Hepatocyte (in vitro differentiated cells): ENCODE measurements at regions not wholly inside any gene's neighbourhood (a gene's known extent, or its start where the extent isn't known, plus 50 kb on each side); places are given as distances from the start of the nearest gene placed in this dataset.

Source experiments
- CTCF ChIP-seq: fragments of 200-600 bp; sonication (generic); IDR thresholded peaks from 2 replicates; pipeline ENCODE4 v1.5.1; 2016; ENCODE audit warnings: antibody characterized with exemption, mild to moderate bottlenecking; ENCODE audit not compliant: poor library complexity
- EZH2 ChIP-seq: fragments of 200-600 bp; sonication (generic); IDR thresholded peaks from 2 replicates; pipeline ENCODE4 v1.6.1; 2016; ENCODE audit warnings: antibody characterized with exemption, mild to moderate bottlenecking, borderline replicate concordance

GRCh38 chr4:123110685-123111084 lies 188.3 kb upstream of the NUDT6 start:
- TF ChIP-seq EZH2 (no peak), CTCF (no peak)
